ENCODE measurements at regions not wholly inside any gene's neighbourhood (a gene's known extent, or its start where the extent isn't known, plus 50 kb on each side); places are given as distances from the start of the nearest gene placed in this dataset.

GRCh38 chr14:84125676-84126075 lies 1404.3 kb upstream of the FLRT2 start:
- ChIA-PET CTCF (no interaction called here), POLR2A (no interaction called here)
- DNase-seq (ENCODE audit: low read depth, low spot score) (no peak), ATAC-seq (no peak)
- H3K4me1 ChIP-seq (ENCODE audit: control insufficient read depth, insufficient read depth, low read length) = no peaks in the 10 kb centered on the region
- no peak overlapping the region for H3K4me3 ChIP-seq (ENCODE audit: low read depth in 2 of 2, low read length in 2 of 2)
- H3K27me3 ChIP-seq (ENCODE audit: control insufficient read depth, insufficient read depth, low read length) = no peaks in the 10 kb centered on the region
- BruUV-seq (replicated peaks) = no TSS peak
- in situ Hi-C loops (cut with HindIII; ENCODE audit: low pct_unique_long_range_greater_than_20kb, low sequenced_read_pairs) (no loop called here), intact Hi-C loops (cut with micrococcal nuclease; ENCODE audit: unreplicated experiment) (no loop called here)
- H3K27ac ChIP-seq (ENCODE audit: low read length) = no peak overlapping the region
- no peaks in the 10 kb centered on the region for H3K36me3 ChIP-seq (ENCODE audit: control insufficient read depth, insufficient read depth, low read length)
- TF ChIP-seq REST (IDR thresholded peaks at IDR 0.05; ENCODE audit: insufficient read depth in 1 of 2, low read depth in 2 of 2, low read length in 1 of 2) (no peak), POLR2AphosphoS5 (IDR thresholded peaks at IDR 0.05; ENCODE audit: low read depth, low read length) (no peak), TCF7L2 (IDR thresholded peaks at IDR 0.05; ENCODE audit: low read depth, low read length) (no peak), CTCF (IDR thresholded peaks at IDR 0.05) (no peak), SIN3A (IDR thresholded peaks at IDR 0.05; ENCODE audit: borderline replicate concordance, insufficient read depth, low read depth, low read length) (no peak)
- no peaks in the 10 kb centered on the region for H3K9me3 ChIP-seq (ENCODE audit: control insufficient read depth, insufficient read depth, low read depth, low read length)

GRCh38 chr14:84127495-84127894 lies 1402.4 kb upstream of the FLRT2 start:
- Histone ChIP-seq H3K36me3 (ENCODE audit: control insufficient read depth, insufficient read depth, low read length) (no peaks in the 10 kb centered on the region), H3K4me3 (ENCODE audit: low read depth in 2 of 2, low read length in 2 of 2) (no peak overlapping the region), H3K27ac (ENCODE audit: low read length) (no peak overlapping the region), H3K4me1 (ENCODE audit: control insufficient read depth, insufficient read depth, low read length) (no peaks in the 10 kb centered on the region), H3K9me3 (ENCODE audit: control insufficient read depth, insufficient read depth, low read depth, low read length) (no peaks in the 10 kb centered on the region), H3K27me3 (ENCODE audit: control insufficient read depth, insufficient read depth, low read length) (no peaks in the 10 kb centered on the region)
- ChIA-PET POLR2A (no interaction called here), CTCF (no interaction called here)
- TF ChIP-seq POLR2AphosphoS5 (IDR thresholded peaks at IDR 0.05; ENCODE audit: low read depth, low read length) (no peak), TCF7L2 (IDR thresholded peaks at IDR 0.05; ENCODE audit: low read depth, low read length) (no peak), CTCF (IDR thresholded peaks at IDR 0.05) (no peak), SIN3A (IDR thresholded peaks at IDR 0.05; ENCODE audit: borderline replicate concordance, insufficient read depth, low read depth, low read length) (no peak), REST (IDR thresholded peaks at IDR 0.05; ENCODE audit: insufficient read depth in 1 of 2, low read depth in 2 of 2, low read length in 1 of 2) (no peak)
- intact Hi-C loops (cut with micrococcal nuclease; ENCODE audit: unreplicated experiment) (no loop called here), in situ Hi-C loops (cut with HindIII; ENCODE audit: low pct_unique_long_range_greater_than_20kb, low sequenced_read_pairs) (no loop called here)
- ATAC-seq = no peak
- no TSS peak for BruUV-seq (replicated peaks)
- DNase-seq (ENCODE audit: low read depth, low spot score) = no peak
